SK-N-SH treated with all-trans-retinoic acid at 6 μM for 48 hours (cell line): ENCODE measurements at regions not wholly inside any gene's neighbourhood (a gene's known extent, or its start where the extent isn't known, plus 50 kb on each side); places are given as distances from the start of the nearest gene placed in this dataset.

Source experiments
- BACH2 ChIP-seq: fragments of 250-450 bp; sonication (Bioruptor Pico); IDR thresholded peaks from 2 replicates; pipeline ENCODE4 v1.9.0; 2021; ENCODE audit warnings: mild to moderate bottlenecking, borderline replicate concordance
- CREB5 ChIP-seq: fragments of 250-450 bp; sonication (Bioruptor Pico); IDR thresholded peaks from 2 replicates; pipeline ENCODE4 v1.5.1; 2020; ENCODE audit warnings: low read depth, mild to moderate bottlenecking, moderate library complexity
- GLIS3 ChIP-seq: fragments of 250-450 bp; sonication (Bioruptor Pico); IDR thresholded peaks from 2 replicates; pipeline ENCODE4 v1.5.0; 2020; ENCODE audit warnings: mild to moderate bottlenecking, moderate library complexity
- OSR1 ChIP-seq: fragments of 250-450 bp; sonication (Bioruptor Pico); IDR thresholded peaks from 2 replicates; pipeline ENCODE4 v1.8.0; 2022; ENCODE audit warnings: moderate library complexity, mild to moderate bottlenecking, inconsistent platforms
- PATZ1 ChIP-seq: fragments of 250-450 bp; sonication (Bioruptor Pico); IDR thresholded peaks from 2 replicates; pipeline ENCODE4 v1.8.0; 2020; ENCODE audit warnings: mild to moderate bottlenecking, moderate library complexity, borderline replicate concordance
- RARB ChIP-seq: fragments of 250-450 bp; sonication (Bioruptor Pico); IDR thresholded peaks from 2 replicates; pipeline ENCODE4 v1.8.0; 2021; ENCODE audit warnings: mild to moderate bottlenecking, moderate library complexity
- ZFP30 ChIP-seq: fragments of 450-650 bp; formaldehyde crosslinking; IDR thresholded peaks from 2 replicates; pipeline ENCODE4 v1.5.0; 2022; ENCODE audit warnings: mild to moderate bottlenecking, moderate library complexity

- TF ChIP-seq OSR1 (no peak), PATZ1 (CRISPR knock-in tag) (no peak), CREB5 (CRISPR knock-in tag) (no peak), ZFP30 (CRISPR knock-in tag) (no peak), RARB (CRISPR knock-in tag) (no peak), BACH2 (CRISPR knock-in tag) (no peak), GLIS3 (no peak)
These were observed 292.7 kb upstream of the NREP start for GRCh38 chr5:112049738-112050137.
